ENCODE measurements at regions not wholly inside any gene's neighbourhood (a gene's known extent, or its start where the extent isn't known, plus 50 kb on each side); places are given as distances from the start of the nearest gene placed in this dataset.

GRCh38 chr12:17949558-17950141 is 140.3 kb downstream of the RERGL start:
- H3K27me3 ChIP-seq (ENCODE audit: control insufficient read depth, low read length): no peaks in the 10 kb centered on the region
- H3K9me2 ChIP-seq (replicated peaks; ENCODE audit: control insufficient read depth, low read length): no peaks in the 10 kb centered on the region
- no peaks in the 10 kb centered on the region for H3K9me3 ChIP-seq (ENCODE audit: control insufficient read depth, insufficient read depth, low read length)
- H3K79me2 ChIP-seq (ENCODE audit: control insufficient read depth, low read length): no peaks in the 10 kb centered on the region
- no peaks in the 10 kb centered on the region for H3K36me3 ChIP-seq (ENCODE audit: control insufficient read depth, low read length)
- no peak overlapping the region for H3K4me2 ChIP-seq (ENCODE audit: low read length)
- H3K4me3 ChIP-seq (ENCODE audit: low read length): no peak overlapping the region
- peaks cover 20% of the 10 kb centered on the region for H3K4me1 ChIP-seq (ENCODE audit: control insufficient read depth, low read length)
- no peaks in the 10 kb centered on the region for H3F3A ChIP-seq (ENCODE audit: control insufficient read depth, insufficient read depth)
- no peaks in the 10 kb centered on the region for H4K20me1 ChIP-seq (ENCODE audit: control insufficient read depth, insufficient read depth, low read depth, low read length)
- H3K27ac ChIP-seq (ENCODE audit: low read depth, low read length): no peak overlapping the region
- TF ChIP-seq EZH2phosphoT487 (IDR thresholded peaks at IDR 0.05; ENCODE audit: borderline replicate concordance, low read length) (no peak), CTCF (IDR thresholded peaks at IDR 0.05; ENCODE audit: low read depth, low read length, poor library complexity, severe bottlenecking) (no peak)

GRCh38 chr12:17928708-17929366 is 161.2 kb downstream of the RERGL start:
- no peaks in the 10 kb centered on the region for H3K27me3 ChIP-seq (ENCODE audit: control insufficient read depth, low read length)
- TF ChIP-seq CTCF (IDR thresholded peaks at IDR 0.05; ENCODE audit: low read depth, low read length, poor library complexity, severe bottlenecking) (no peak), EZH2phosphoT487 (IDR thresholded peaks at IDR 0.05; ENCODE audit: borderline replicate concordance, low read length) (no peak)
- H3K4me2 ChIP-seq (ENCODE audit: low read length): no peak overlapping the region
- no peaks in the 10 kb centered on the region for H3K9me2 ChIP-seq (replicated peaks; ENCODE audit: control insufficient read depth, low read length)
- no peaks in the 10 kb centered on the region for H3K36me3 ChIP-seq (ENCODE audit: control insufficient read depth, low read length)
- no peaks in the 10 kb centered on the region for H4K20me1 ChIP-seq (ENCODE audit: control insufficient read depth, insufficient read depth, low read depth, low read length)
- H3K27ac ChIP-seq (ENCODE audit: low read depth, low read length): no peak overlapping the region
- no peaks in the 10 kb centered on the region for H3K9me3 ChIP-seq (ENCODE audit: control insufficient read depth, insufficient read depth, low read length)
- H3K4me3 ChIP-seq (ENCODE audit: low read length): no peak overlapping the region
- no peaks in the 10 kb centered on the region for H3K79me2 ChIP-seq (ENCODE audit: control insufficient read depth, low read length)
- H3F3A ChIP-seq (ENCODE audit: control insufficient read depth, insufficient read depth): no peaks in the 10 kb centered on the region
- no peaks in the 10 kb centered on the region for H3K4me1 ChIP-seq (ENCODE audit: control insufficient read depth, low read length)

GRCh38 chr12:17918013-17918412 is 172.0 kb downstream of the RERGL start:
- no peaks in the 10 kb centered on the region for H3F3A ChIP-seq (ENCODE audit: control insufficient read depth, insufficient read depth)
- no peaks in the 10 kb centered on the region for H3K27me3 ChIP-seq (ENCODE audit: control insufficient read depth, low read length)
- H3K4me2 ChIP-seq (ENCODE audit: low read length): no peak overlapping the region
- no peaks in the 10 kb centered on the region for H3K9me2 ChIP-seq (replicated peaks; ENCODE audit: control insufficient read depth, low read length)
- TF ChIP-seq EZH2phosphoT487 (IDR thresholded peaks at IDR 0.05; ENCODE audit: borderline replicate concordance, low read length) (no peak), CTCF (IDR thresholded peaks at IDR 0.05; ENCODE audit: low read depth, low read length, poor library complexity, severe bottlenecking) (no peak)
- no peaks in the 10 kb centered on the region for H3K79me2 ChIP-seq (ENCODE audit: control insufficient read depth, low read length)
- H3K4me3 ChIP-seq (ENCODE audit: low read length): no peak overlapping the region
- peaks cover 3% of the 10 kb centered on the region; the same call in 1 of the 2 replicates for H3K9me3 ChIP-seq (ENCODE audit: control insufficient read depth, insufficient read depth, low read length)
- H3K4me1 ChIP-seq (ENCODE audit: control insufficient read depth, low read length): no peaks in the 10 kb centered on the region
- no peaks in the 10 kb centered on the region for H4K20me1 ChIP-seq (ENCODE audit: control insufficient read depth, insufficient read depth, low read depth, low read length)
- H3K27ac ChIP-seq (ENCODE audit: low read depth, low read length): no peak overlapping the region
- H3K36me3 ChIP-seq (ENCODE audit: control insufficient read depth, low read length): no peaks in the 10 kb centered on the region

Measured in DOHH2 (cell line).